Testis (tissue), 2 donors: ENCODE measurements at regions not wholly inside any gene's neighbourhood (a gene's known extent, or its start where the extent isn't known, plus 50 kb on each side); places are given as distances from the start of the nearest gene placed in this dataset.

Experiments
- POLR2A ChIP-seq: fragments of 450-650 bp; IDR thresholded peaks from one replicate; pipeline ENCODE4 v1.6.1; 2017; ENCODE audit warnings: antibody characterized with exemption, mild to moderate bottlenecking, moderate library complexity
- TF ChIP-seq, protein P1 (sequence below), 3 experiments: fragments of 450-650 bp in 2 of 3; fragments of 200-600 bp in 1 of 3; sonication (generic) in 1 of 3; IDR thresholded peaks; one replicate each; pipeline ENCODE4 v1.5.1; 2016 to 2019; ENCODE audit warnings: antibody characterized with exemption in 3 of 3, mild to moderate bottlenecking in 2 of 3, moderate library complexity in 1 of 3

DNA sequence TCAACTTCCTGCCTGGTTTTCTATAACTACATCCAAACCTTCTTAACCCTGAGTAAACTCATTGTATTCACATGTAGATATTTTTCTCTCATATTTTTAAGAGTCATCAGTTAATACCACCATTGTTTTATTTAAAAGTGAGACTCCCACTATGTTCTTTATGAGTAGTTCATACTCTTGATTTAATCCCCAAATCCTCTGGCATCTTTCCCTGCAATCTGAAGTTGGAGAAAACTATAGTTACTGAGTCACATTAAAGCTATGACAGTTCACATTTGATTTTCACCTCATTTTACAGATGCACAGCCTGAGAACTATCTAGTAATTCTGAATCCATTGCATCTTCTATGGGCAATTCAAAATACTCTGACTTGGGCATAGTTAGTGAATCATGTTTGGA lies 1358.7 kb upstream of the NRXN1 start:
- TF ChIP-seq POLR2A, result no peak
- TF ChIP-seq, protein P1, sequence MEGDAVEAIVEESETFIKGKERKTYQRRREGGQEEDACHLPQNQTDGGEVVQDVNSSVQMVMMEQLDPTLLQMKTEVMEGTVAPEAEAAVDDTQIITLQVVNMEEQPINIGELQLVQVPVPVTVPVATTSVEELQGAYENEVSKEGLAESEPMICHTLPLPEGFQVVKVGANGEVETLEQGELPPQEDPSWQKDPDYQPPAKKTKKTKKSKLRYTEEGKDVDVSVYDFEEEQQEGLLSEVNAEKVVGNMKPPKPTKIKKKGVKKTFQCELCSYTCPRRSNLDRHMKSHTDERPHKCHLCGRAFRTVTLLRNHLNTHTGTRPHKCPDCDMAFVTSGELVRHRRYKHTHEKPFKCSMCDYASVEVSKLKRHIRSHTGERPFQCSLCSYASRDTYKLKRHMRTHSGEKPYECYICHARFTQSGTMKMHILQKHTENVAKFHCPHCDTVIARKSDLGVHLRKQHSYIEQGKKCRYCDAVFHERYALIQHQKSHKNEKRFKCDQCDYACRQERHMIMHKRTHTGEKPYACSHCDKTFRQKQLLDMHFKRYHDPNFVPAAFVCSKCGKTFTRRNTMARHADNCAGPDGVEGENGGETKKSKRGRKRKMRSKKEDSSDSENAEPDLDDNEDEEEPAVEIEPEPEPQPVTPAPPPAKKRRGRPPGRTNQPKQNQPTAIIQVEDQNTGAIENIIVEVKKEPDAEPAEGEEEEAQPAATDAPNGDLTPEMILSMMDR (IDR thresholded peaks at IDR 0.05), result no peak
